Stimulated activated CD4-positive, alpha-beta T cell treated with anti-CD3 and anti-CD28 coated beads, Interleukin-4, amount 100 ng/mL, for 4 hours (primary cell): ENCODE measurements at regions not wholly inside any gene's neighbourhood (a gene's known extent, or its start where the extent isn't known, plus 50 kb on each side); places are given as distances from the start of the nearest gene placed in this dataset.

ENCODE experiments used
- DNase-seq, 2 experiments: peaks; one replicate each; pipeline ENCODE4 v3.0.0-alpha.2; 2020

GRCh38 chrX:20857746-20858145 is 516.5 kb upstream of the CNKSR2 start:
- DNase-seq: no peak

GRCh38 chrX:20838477-20838876 is 535.7 kb upstream of the CNKSR2 start:
- no peak for DNase-seq

- no peak for DNase-seq
Observed at GRCh38 chrX:20829665-20830491, 544.3 kb upstream of the CNKSR2 start.

GRCh38 chrX:20825984-20826383 is 548.2 kb upstream of the CNKSR2 start:
- no peak for DNase-seq

- DNase-seq: no peak
Observed at GRCh38 chrX:20803971-20804370, 537.3 kb upstream of the RPS6KA3 start.

GRCh38 chrX:20802036-20802435 is 535.3 kb upstream of the RPS6KA3 start:
- no peak for DNase-seq

- no peak for DNase-seq
Observed at GRCh38 chrX:20796450-20796849, 529.7 kb upstream of the RPS6KA3 start.

- no peak for DNase-seq
Observed at GRCh38 chrX:20789103-20789502, 522.4 kb upstream of the RPS6KA3 start.

- no peak for DNase-seq
Observed at GRCh38 chrX:20767346-20767745, 500.6 kb upstream of the RPS6KA3 start.

GRCh38 chrX:20756585-20756984 is 489.9 kb upstream of the RPS6KA3 start:
- no peak for DNase-seq

GRCh38 chrX:20753076-20753475 is 486.4 kb upstream of the RPS6KA3 start:
- DNase-seq: no peak

GRCh38 chrX:20746690-20747089 is 480.0 kb upstream of the RPS6KA3 start:
- DNase-seq: no peak

- DNase-seq: no peak
Observed at GRCh38 chrX:20743046-20743445, 476.3 kb upstream of the RPS6KA3 start.

GRCh38 chrX:20742106-20742505 is 475.4 kb upstream of the RPS6KA3 start:
- no peak for DNase-seq

- DNase-seq: no peak
Observed at GRCh38 chrX:20740443-20740842, 473.7 kb upstream of the RPS6KA3 start.

- no peak for DNase-seq
Observed at GRCh38 chrX:20739038-20739745, 472.5 kb upstream of the RPS6KA3 start.

- no peak for DNase-seq
Observed at GRCh38 chrX:20729416-20729815, 462.7 kb upstream of the RPS6KA3 start.

GRCh38 chrX:20727447-20727846 is 460.7 kb upstream of the RPS6KA3 start:
- no peak for DNase-seq

GRCh38 chrX:20720954-20721626 is 454.4 kb upstream of the RPS6KA3 start:
- DNase-seq: no peak

GRCh38 chrX:20718592-20719380 is 452.1 kb upstream of the RPS6KA3 start:
- no peak for DNase-seq

- DNase-seq: no peak
Observed at GRCh38 chrX:20715176-20715575, 448.5 kb upstream of the RPS6KA3 start.

GRCh38 chrX:20712811-20713210 is 446.1 kb upstream of the RPS6KA3 start:
- DNase-seq: no peak

GRCh38 chrX:20711366-20711765 is 444.7 kb upstream of the RPS6KA3 start:
- DNase-seq: no peak
